ENCODE measurements at regions not wholly inside any gene's neighbourhood (a gene's known extent, or its start where the extent isn't known, plus 50 kb on each side); places are given as distances from the start of the nearest gene placed in this dataset.

GRCh38 chr13:93086329-93086728 lies 140.3 kb upstream of the GPC6 start (continued):
- peak; percentile 27; the same call in 1 of the 2 replicates for TF ChIP-seq ARID5B (CRISPR knock-in tag; IDR thresholded peaks at IDR 0.05)
- no peak for TF ChIP-seq ZNF143 (CRISPR knock-in tag; IDR thresholded peaks at IDR 0.05)
- no peak for TF ChIP-seq KLF13 (CRISPR knock-in tag; IDR thresholded peaks at IDR 0.05)
- no peak for TF ChIP-seq PCBP2 (optimal IDR thresholded peaks at IDR 0.05; ENCODE audit: low read depth, low read length, poor library complexity, severe bottlenecking)
- TF ChIP-seq CEBPB (IDR thresholded peaks at IDR 0.05; ENCODE audit: borderline replicate concordance, low read depth, low read length): peak; percentile 84
- peak; percentile 77 for TF ChIP-seq HNF4A (CRISPR knock-in tag; IDR thresholded peaks at IDR 0.05)
- TF ChIP-seq ZBTB34 (CRISPR knock-in tag; IDR thresholded peaks at IDR 0.05): no peak

- H3K9me3 ChIP-seq (ENCODE audit: low read length): no peaks in the 10 kb centered on the region
- H3K27me3 ChIP-seq (ENCODE audit: control insufficient read depth in 1 of 2, insufficient read depth in 2 of 2, low read length in 2 of 2): no peaks in the 10 kb centered on the region
- no peaks in the 10 kb centered on the region for H3K36me3 ChIP-seq (replicated peaks in 1 of 2; ENCODE audit: control insufficient read depth in 1 of 2, insufficient read depth in 2 of 2, low read length in 2 of 2)
- no peaks in the 10 kb centered on the region for H4K20me1 ChIP-seq (ENCODE audit: insufficient read depth, low read length)
- TF ChIP-seq ZNF331 (CRISPR knock-in tag; IDR thresholded peaks at IDR 0.05) (no peak), PAX8 (CRISPR knock-in tag; IDR thresholded peaks at IDR 0.05; ENCODE audit: borderline replicate concordance) (no peak), CREM (IDR thresholded peaks at IDR 0.05) (no peak), CREM (CRISPR knock-in tag; IDR thresholded peaks at IDR 0.05) (no peak)
- H3K9ac ChIP-seq (ENCODE audit: insufficient read depth, low read depth, low read length): no peak overlapping the region
- H3K27ac ChIP-seq (ENCODE audit: extremely low read length, insufficient read depth, low read length): no peak overlapping the region
- H3K4me2 ChIP-seq (ENCODE audit: low read depth, low read length): no peak overlapping the region
- no peaks in the 10 kb centered on the region for H3K79me2 ChIP-seq (ENCODE audit: insufficient read depth, low read length)
- 87% methylated on average over 4 of the region's 6 CpGs for WGBS (ENCODE audit: low lambda C conversion rate)
- H2AFZ ChIP-seq (ENCODE audit: low read length): no peak overlapping the region
- DNase-seq (ENCODE audit: low spot score) (no peak), ATAC-seq (no peak), FAIRE-seq (no peak)
- CTCF ChIA-PET (ENCODE audit: low intra/inter-chr PET ratio, low total read pairs): no interaction called here
- H3K4me3 ChIP-seq (replicated peaks in 1 of 3; ENCODE audit: insufficient read depth in 1 of 3, low read depth in 2 of 3, low read length in 3 of 3): no peak overlapping the region
- POLR2A ChIA-PET: no interaction called here
- intact Hi-C loops (cut with micrococcal nuclease; ENCODE audit: unreplicated experiment): no loop called here
- in situ Hi-C loops (cut with HindIII; ENCODE audit: extremely low pct_ligation_motif_present, low pct_unique_long_range_greater_than_20kb): no loop called here
- H3K4me1 ChIP-seq (ENCODE audit: insufficient read depth, low read length): no peaks in the 10 kb centered on the region
- no TSS peak for BruUV-seq (replicated peaks)
These were observed 127.6 kb upstream of the GPC6 start for GRCh38 chr13:93098972-93099371.

Measured in HepG2 (cell line).